Mucosa of descending colon (tissue), 3 donors: ENCODE measurements at regions not wholly inside any gene's neighbourhood (a gene's known extent, or its start where the extent isn't known, plus 50 kb on each side); places are given as distances from the start of the nearest gene placed in this dataset.

Source experiments
- ATAC-seq: fragments of 200-7000 bp; cut with Tn5 transposase; one replicate; pipeline ENCODE4 v1.9.1; 2020; ENCODE audit warnings: mild to moderate bottlenecking, moderate library complexity
- DNase-seq, 3 donors: peaks; one replicate each; pipeline ENCODE4 v3.0.0-alpha.2; 2020
- H3K36me3 ChIP-seq: fragments of 200-600 bp; one replicate; pipeline ENCODE4 v1.8.0; 2021; ENCODE audit warnings: low read depth, mild to moderate bottlenecking
- H3K4me1 ChIP-seq: fragments of 200-600 bp; one replicate; pipeline ENCODE4 v1.8.0; 2021; ENCODE audit warnings: low read depth, mild to moderate bottlenecking
- H3K4me3 ChIP-seq: fragments of 200-600 bp; one replicate; pipeline ENCODE4 v1.8.0; 2021; ENCODE audit warnings: mild to moderate bottlenecking
- H3K9me3 ChIP-seq: fragments of 200-600 bp; one replicate; pipeline ENCODE4 v1.8.0; 2021; ENCODE audit warnings: mild to moderate bottlenecking
- intact Hi-C, 2 donors: fragments of 100-400 bp; cut with DNase I in 1 of 2; cut with micrococcal nuclease in 1 of 2; formaldehyde crosslinking; loops; one replicate each; pipeline versions ENCODE4 v1.11.0 to v1.11.1; 2022; cut with DNase I, micrococcal nuclease
- TF ChIP-seq, protein P1 (sequence below): fragments of 200-600 bp; IDR thresholded peaks from one replicate; pipeline ENCODE4 v1.8.0; 2022; ENCODE audit warnings: antibody characterized with exemption, mild to moderate bottlenecking
- donor health status: DM: no; HTN: no; CAD: no; lungs with moderate emphysema.
- donor health status: DM: no; HTN: no; CAD: no.
- donor health status: DM: no; HTN: yes; CAD: no.

- intact Hi-C loops: no loop called here
- H3K4me3 ChIP-seq: no peak overlapping the region
- no peaks in the 10 kb centered on the region for H3K9me3 ChIP-seq
- DNase-seq (no peak), ATAC-seq (no peak)
- H3K36me3 ChIP-seq: no peaks in the 10 kb centered on the region
- H3K4me1 ChIP-seq: no peaks in the 10 kb centered on the region
- TF ChIP-seq, protein P1, sequence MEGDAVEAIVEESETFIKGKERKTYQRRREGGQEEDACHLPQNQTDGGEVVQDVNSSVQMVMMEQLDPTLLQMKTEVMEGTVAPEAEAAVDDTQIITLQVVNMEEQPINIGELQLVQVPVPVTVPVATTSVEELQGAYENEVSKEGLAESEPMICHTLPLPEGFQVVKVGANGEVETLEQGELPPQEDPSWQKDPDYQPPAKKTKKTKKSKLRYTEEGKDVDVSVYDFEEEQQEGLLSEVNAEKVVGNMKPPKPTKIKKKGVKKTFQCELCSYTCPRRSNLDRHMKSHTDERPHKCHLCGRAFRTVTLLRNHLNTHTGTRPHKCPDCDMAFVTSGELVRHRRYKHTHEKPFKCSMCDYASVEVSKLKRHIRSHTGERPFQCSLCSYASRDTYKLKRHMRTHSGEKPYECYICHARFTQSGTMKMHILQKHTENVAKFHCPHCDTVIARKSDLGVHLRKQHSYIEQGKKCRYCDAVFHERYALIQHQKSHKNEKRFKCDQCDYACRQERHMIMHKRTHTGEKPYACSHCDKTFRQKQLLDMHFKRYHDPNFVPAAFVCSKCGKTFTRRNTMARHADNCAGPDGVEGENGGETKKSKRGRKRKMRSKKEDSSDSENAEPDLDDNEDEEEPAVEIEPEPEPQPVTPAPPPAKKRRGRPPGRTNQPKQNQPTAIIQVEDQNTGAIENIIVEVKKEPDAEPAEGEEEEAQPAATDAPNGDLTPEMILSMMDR: no peak
Observed at GRCh38 chr4:26106776-26107175, 192.8 kb downstream of the SMIM20 start.

DNA sequence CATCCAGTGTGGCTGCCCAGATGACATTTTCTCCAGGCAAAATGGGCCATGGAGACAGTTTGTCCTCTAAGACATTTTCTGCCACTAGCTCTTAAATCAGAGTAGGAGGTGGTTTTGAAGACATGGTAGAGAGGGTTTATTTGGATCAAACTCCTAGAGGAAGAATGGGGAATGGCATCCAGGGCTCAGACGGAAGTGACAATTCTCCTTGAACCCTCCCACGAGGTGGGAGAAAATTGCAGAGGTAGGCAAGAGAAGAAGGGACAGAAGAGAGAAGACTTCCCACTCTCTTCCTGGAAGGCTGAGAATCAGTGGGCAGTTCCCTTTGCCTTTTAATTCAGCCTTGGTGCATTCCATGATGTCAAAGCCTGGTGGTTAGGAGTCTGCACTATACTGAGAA lies 194.0 kb downstream of the SMIM20 start:
- intact Hi-C loops: no loop called here
- no peaks in the 10 kb centered on the region for H3K4me1 ChIP-seq
- TF ChIP-seq, protein P1: no peak
- peaks cover 3% of the 10 kb centered on the region for H3K9me3 ChIP-seq
- H3K36me3 ChIP-seq: no peaks in the 10 kb centered on the region
- no peak overlapping the region for H3K4me3 ChIP-seq
- ATAC-seq (no peak), DNase-seq (no peak)

GRCh38 chr4:26110493-26110892 lies 196.5 kb downstream of the SMIM20 start:
- no peak for DNase-seq
- TF ChIP-seq, protein P1: no peak
- peaks cover 12% of the 10 kb centered on the region for H3K9me3 ChIP-seq
- H3K4me3 ChIP-seq: no peak overlapping the region
- intact Hi-C loops: no loop called here
- H3K4me1 ChIP-seq: no peaks in the 10 kb centered on the region
- peak; percentile 50 for ATAC-seq
- H3K36me3 ChIP-seq: no peaks in the 10 kb centered on the region

DNA sequence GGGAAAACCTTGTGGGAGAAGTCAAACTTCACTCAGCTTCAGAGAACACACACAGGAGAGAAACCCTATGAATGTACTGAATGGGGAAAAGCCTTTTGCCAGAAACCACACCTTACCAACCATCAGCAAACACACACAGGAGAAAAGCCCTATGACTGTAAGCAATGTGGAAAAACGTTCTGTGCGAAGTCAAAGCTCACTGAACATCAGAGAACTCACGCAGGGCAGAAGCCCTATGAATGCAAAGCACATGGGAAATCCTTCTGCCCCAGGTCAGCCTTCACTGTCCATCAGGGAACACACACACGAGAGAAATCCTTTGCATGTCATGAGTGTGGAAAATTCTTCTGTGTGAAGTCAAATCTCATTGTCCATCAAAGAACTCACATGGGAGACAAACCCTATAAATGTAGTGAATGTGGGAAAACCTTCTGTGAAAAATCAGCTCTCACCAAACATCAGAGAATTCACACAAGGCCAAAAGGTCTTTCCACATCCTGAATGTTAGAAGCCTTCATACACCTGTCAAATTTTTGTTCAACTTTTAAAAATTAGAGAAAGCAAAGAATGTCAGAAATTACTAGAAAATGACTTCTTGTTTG lies 199.4 kb downstream of the SMIM20 start:
- H3K36me3 ChIP-seq: no peaks in the 10 kb centered on the region
- no peak overlapping the region for H3K4me3 ChIP-seq
- H3K9me3 ChIP-seq: peaks cover 12% of the 10 kb centered on the region
- no peaks in the 10 kb centered on the region for H3K4me1 ChIP-seq
- TF ChIP-seq, protein P1: no peak
- intact Hi-C loops: no loop called here
- no peak for ATAC-seq
- no peak for DNase-seq

DNA sequence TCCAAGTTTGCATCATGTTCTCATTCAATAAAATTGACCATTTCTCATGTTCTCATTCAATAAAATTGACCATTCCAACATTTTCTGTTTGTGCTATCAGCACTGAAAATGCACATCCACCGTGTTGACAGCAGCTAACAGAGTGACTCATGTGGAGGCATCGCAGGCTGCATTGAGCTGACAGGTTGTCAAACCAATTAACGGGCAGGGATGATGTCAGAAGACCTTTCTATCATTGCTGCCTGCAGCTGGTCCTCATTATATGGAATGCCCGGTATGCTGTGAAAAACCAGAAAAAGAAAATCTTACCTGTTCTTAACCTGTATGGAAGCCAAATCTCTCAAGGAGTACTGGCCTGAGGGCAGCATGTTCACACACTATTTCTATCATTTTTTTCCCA lies 202.0 kb downstream of the SMIM20 start:
- peaks cover 12% of the 10 kb centered on the region for H3K9me3 ChIP-seq
- no peak overlapping the region for H3K4me3 ChIP-seq
- H3K36me3 ChIP-seq: no peaks in the 10 kb centered on the region
- intact Hi-C loops: no loop called here
- ATAC-seq (no peak), DNase-seq (no peak)
- TF ChIP-seq, protein P1: no peak
- no peaks in the 10 kb centered on the region for H3K4me1 ChIP-seq
